H9 (cell line): ENCODE measurements at regions not wholly inside any gene's neighbourhood (a gene's known extent, or its start where the extent isn't known, plus 50 kb on each side); places are given as distances from the start of the nearest gene placed in this dataset.

ENCODE experiments used
- DNase-seq: peaks from one replicate; pipeline ENCODE4 v3.0.0-alpha.2; 2017
- H2AFZ ChIP-seq: one replicate; pipeline ENCODE4 v1.6.1; 2013; ENCODE audit warnings: mild to moderate bottlenecking, low read length, control low read depth, moderate library complexity
- H2AK5ac ChIP-seq: 2 replicates; pipeline ENCODE4 v1.6.1; 2013; ENCODE audit warnings: low read length, control low read depth, mixed read lengths; ENCODE audit not compliant: insufficient read length
- H2BK120ac ChIP-seq: one replicate; pipeline ENCODE4 v1.6.1; 2013; ENCODE audit warnings: low read depth, mild to moderate bottlenecking, low read length, control low read depth, inconsistent platforms; ENCODE audit not compliant: poor library complexity, severe bottlenecking
- H2BK12ac ChIP-seq: 2 replicates; pipeline ENCODE4 v1.6.1; 2013; ENCODE audit warnings: low read length, control low read depth, mixed read lengths, low read depth; ENCODE audit not compliant: insufficient read length
- H2BK15ac ChIP-seq: 2 replicates; pipeline ENCODE4 v1.6.1; 2013; ENCODE audit warnings: low read depth, low read length, control low read depth
- H2BK20ac ChIP-seq: one replicate; pipeline ENCODE4 v1.6.1; 2013; ENCODE audit warnings: low read depth, mild to moderate bottlenecking, low read length, control low read depth, inconsistent platforms; ENCODE audit not compliant: poor library complexity, severe bottlenecking
- H2BK5ac ChIP-seq: 2 replicates; pipeline ENCODE4 v1.6.1; 2013; ENCODE audit warnings: low read length, control low read depth, mixed read lengths; ENCODE audit not compliant: insufficient read length
- H3K14ac ChIP-seq: 2 replicates; pipeline ENCODE4 v1.6.1; 2013; ENCODE audit warnings: low read length, control low read depth; ENCODE audit not compliant: insufficient read depth
- H3K18ac ChIP-seq: 2 replicates; pipeline ENCODE4 v1.6.1; 2013; ENCODE audit warnings: low read depth, mild to moderate bottlenecking, mixed read lengths, low read length, control low read depth; ENCODE audit not compliant: insufficient read length
- H3K23ac ChIP-seq: 2 replicates; pipeline ENCODE4 v1.6.1; 2013; ENCODE audit warnings: low read length, control low read depth, mixed read lengths, low read depth; ENCODE audit not compliant: insufficient read length
- H3K23me2 ChIP-seq: 2 replicates; pipeline ENCODE4 v1.6.1; 2013; ENCODE audit warnings: low read depth, mild to moderate bottlenecking, mixed read lengths, low read length, control low read depth; ENCODE audit not compliant: insufficient read length, poor library complexity, severe bottlenecking
- H3K27ac ChIP-seq: 2 replicates; pipeline ENCODE4 v1.5.1; 2013; ENCODE audit warnings: low read length, control low read depth, mixed read lengths, low read depth; ENCODE audit not compliant: insufficient read length
- H3K27me3 ChIP-seq: 2 replicates; pipeline ENCODE4 v1.6.1; 2013; ENCODE audit warnings: low read length, control low read depth, inconsistent platforms; ENCODE audit not compliant: insufficient read depth
- H3K4ac ChIP-seq: 2 replicates; pipeline ENCODE4 v1.6.1; 2013; ENCODE audit warnings: low read depth, mild to moderate bottlenecking, control low read depth, inconsistent platforms, low read length, moderate library complexity
- H3K4me1 ChIP-seq: 2 replicates; pipeline ENCODE4 v1.6.1; 2013; ENCODE audit warnings: low read length, control low read depth, inconsistent platforms; ENCODE audit not compliant: insufficient read depth
- H3K4me2 ChIP-seq: 2 replicates; pipeline ENCODE4 v1.6.1; 2013; ENCODE audit warnings: low read length, control low read depth, mixed read lengths; ENCODE audit not compliant: insufficient read length, insufficient read depth
- H3K56ac ChIP-seq: 2 replicates; pipeline ENCODE4 v1.6.1; 2013; ENCODE audit warnings: low read depth, mild to moderate bottlenecking, mixed read lengths, low read length, control low read depth; ENCODE audit not compliant: insufficient read length
- H3K79me1 ChIP-seq: 2 replicates; pipeline ENCODE4 v1.6.1; 2013; ENCODE audit warnings: low read depth, mild to moderate bottlenecking, moderate library complexity, low read length, control low read depth, inconsistent platforms; ENCODE audit not compliant: insufficient read depth, poor library complexity, severe bottlenecking
- H3K79me2 ChIP-seq: 2 replicates; pipeline ENCODE4 v1.6.1; 2013; ENCODE audit warnings: low read length, control low read depth, inconsistent platforms; ENCODE audit not compliant: insufficient read depth
- H3K9ac ChIP-seq: 2 replicates; pipeline ENCODE4 v1.6.1; 2013; ENCODE audit warnings: low read length, control low read depth, mixed read lengths; ENCODE audit not compliant: insufficient read length; ENCODE audit errors: extremely low read depth
- H3K9me3 ChIP-seq: one replicate; pipeline ENCODE4 v1.6.1; 2013; ENCODE audit warnings: low read depth, low read length, inconsistent platforms; ENCODE audit not compliant: control insufficient read depth
- H3T11ph ChIP-seq: one replicate; pipeline ENCODE4 v1.6.1; 2013; ENCODE audit warnings: mild to moderate bottlenecking, low read length, control low read depth, inconsistent platforms
- H4K20me1 ChIP-seq: one replicate; pipeline ENCODE4 v1.6.1; 2013; ENCODE audit not compliant: control insufficient read depth, insufficient read length, insufficient read depth
- H4K5ac ChIP-seq: 2 replicates; pipeline ENCODE4 v1.6.1; 2013; ENCODE audit warnings: low read depth, mild to moderate bottlenecking, mixed read lengths, low read length, control low read depth; ENCODE audit not compliant: insufficient read length
- H4K8ac ChIP-seq: replicated peaks from 2 replicates; pipeline ENCODE4 v1.6.1; 2013; ENCODE audit warnings: low read length, control low read depth, mixed read lengths, low read depth; ENCODE audit not compliant: insufficient read length
- H4K91ac ChIP-seq: 2 replicates; pipeline ENCODE4 v1.6.1; 2013; ENCODE audit warnings: low read depth, mild to moderate bottlenecking, moderate library complexity, mixed read lengths, low read length, control low read depth; ENCODE audit not compliant: insufficient read length
- H3K27ac Mint-ChIP-seq, 3 experiments: 2 replicates in 2 of 3; 3 replicates in 1 of 3; pipeline ENCODE4 v1.8.0; 2020 to 2021; ENCODE audit warnings: mixed read lengths in 3 of 3, mild to moderate bottlenecking in 1 of 3, moderate library complexity in 1 of 3
- H3K27me3 Mint-ChIP-seq: 2 replicates; pipeline ENCODE4 v1.8.0; 2021; ENCODE audit warnings: low read depth, mild to moderate bottlenecking, moderate library complexity, mixed read lengths
- H3K36me3 Mint-ChIP-seq, 3 experiments: 2 replicates in 2 of 3; 3 replicates in 1 of 3; pipeline ENCODE4 v1.8.0; 2020 to 2021; ENCODE audit warnings: low read depth in 3 of 3, mixed read lengths in 3 of 3; ENCODE audit not compliant: insufficient read depth in 1 of 3
- H3K4me1 Mint-ChIP-seq, 2 experiments: 2 replicates each; pipeline ENCODE4 v1.8.0; 2020; ENCODE audit warnings: mixed read lengths in 2 of 2
- H3K4me3 Mint-ChIP-seq, 2 experiments: 2 replicates in 1 of 2; 3 replicates in 1 of 2; pipeline ENCODE4 v1.8.0; 2020 to 2021; ENCODE audit warnings: mild to moderate bottlenecking in 2 of 2, mixed read lengths in 2 of 2, moderate library complexity in 1 of 2
- H3K9me3 Mint-ChIP-seq, 2 experiments: 2 replicates in 1 of 2; 3 replicates in 1 of 2; pipeline ENCODE4 v1.8.0; 2020; ENCODE audit warnings: mild to moderate bottlenecking in 2 of 2, mixed read lengths in 2 of 2, moderate library complexity in 1 of 2
- CTCF ChIP-seq: fragments of 200-600 bp; sonication (generic); conservative IDR thresholded peaks from 3 replicates; pipeline ENCODE4 v1.8.0; 2021; ENCODE audit warnings: antibody characterized with exemption, mild to moderate bottlenecking
- WGBS: extraction: QIAGEN DNeasy Blood & Tissue Kit; methylation state at CpG from one replicate; pipeline ENCODE4 v1.1.7; 2013; ENCODE audit warnings: missing lambda C conversion rate, low lambda C conversion rate, mixed read lengths; ENCODE audit not compliant: insufficient read length; ENCODE audit errors: extremely low coverage; 5-methylcytosine and 5-hydroxymethylcytosine counted together

GRCh38 chr7:65269150-65269856, 104.4 kb upstream of the ZNF92 start:
- Histone ChIP-seq H3K18ac (peak overlapping the region; percentile 64), H2AK5ac (no peak overlapping the region), H3K4ac (no peak overlapping the region; the same call in 1 of the 2 replicates), H3K9me3 (no peaks in the 10 kb centered on the region), H2BK120ac (no peak overlapping the region), H3T11ph (no peak overlapping the region), H3K27ac (no peak overlapping the region), H3K79me1 (no peaks in the 10 kb centered on the region), H2AFZ (peak overlapping the region; percentile 71), H3K14ac (peak overlapping the region; percentile 83), H3K23me2 (peaks cover 4% of the 10 kb centered on the region), H3K4me2 (peak overlapping the region; percentile 94), H2BK15ac (no peak overlapping the region), H2BK20ac (no peak overlapping the region), H4K91ac (no peak overlapping the region), H4K5ac (no peak overlapping the region), H3K56ac (no peak overlapping the region), H3K9ac (peak overlapping the region; percentile 93), H3K79me2 (no peaks in the 10 kb centered on the region), H4K20me1 (no peaks in the 10 kb centered on the region), H3K27me3 (no peaks in the 10 kb centered on the region), H2BK5ac (no peak overlapping the region), H3K4me1 (no peaks in the 10 kb centered on the region; the same call in 1 of the 2 replicates), H4K8ac (no peak overlapping the region), H2BK12ac (no peak overlapping the region), H3K23ac (no peak overlapping the region)
- DNase-seq = peak; percentile 96
- peak overlapping the region; percentile 91 to 96 for H3K4me3 Mint-ChIP-seq
- peaks cover 4 to 9% (median 7%) of the 10 kb centered on the region in 3 experiments; a peak in 6 of 7 replicates for H3K36me3 Mint-ChIP-seq
- no CpG with 5 or more reads among the region's 37 CpGs for WGBS
- H3K4me1 Mint-ChIP-seq = peaks cover 27 to 36% of the 10 kb centered on the region in 2 experiments
- no peak for TF ChIP-seq CTCF
- H3K9me3 Mint-ChIP-seq = peaks cover 0 to 4% of the 10 kb centered on the region in 2 experiments; a peak in 1 of 5 replicates
- peak overlapping the region in 2 of 3 experiments; percentile 60 to 89; a peak in 3 of 7 replicates for H3K27ac Mint-ChIP-seq
- peaks cover 19% of the 10 kb centered on the region for H3K27me3 Mint-ChIP-seq
